ENCODE measurements at regions not wholly inside any gene's neighbourhood (a gene's known extent, or its start where the extent isn't known, plus 50 kb on each side); places are given as distances from the start of the nearest gene placed in this dataset.

- no peak for DNase-seq
- Mint-ChIP-seq H3K27me3 (peaks cover 11% of the 10 kb centered on the region), H3K4me1 (no peaks in the 10 kb centered on the region), H3K4me3 (no peak overlapping the region), H3K27ac (no peak overlapping the region), H3K36me3 (ENCODE audit: low read depth) (no peaks in the 10 kb centered on the region), H3K9me3 (ENCODE audit: low read depth) (no peaks in the 10 kb centered on the region)
- CTCF ChIA-PET, result no interaction called here
- no peak for ATAC-seq
- POLR2A ChIA-PET, result no interaction called here
- intact Hi-C loops (cut with DNase I, micrococcal nuclease), result no loop called here
Observed at GRCh38 chr20:20894280-20894679, 181.8 kb upstream of the RALGAPA2 start.

- intact Hi-C loops (cut with DNase I, micrococcal nuclease), result no loop called here
- no peak for ATAC-seq
- Mint-ChIP-seq H3K4me3 (no peak overlapping the region), H3K9me3 (ENCODE audit: low read depth) (no peaks in the 10 kb centered on the region), H3K27ac (no peak overlapping the region), H3K27me3 (peaks cover 14% of the 10 kb centered on the region), H3K4me1 (no peaks in the 10 kb centered on the region), H3K36me3 (ENCODE audit: low read depth) (no peaks in the 10 kb centered on the region)
- POLR2A ChIA-PET, result no interaction called here
- CTCF ChIA-PET, result no interaction called here
- no peak for DNase-seq
Observed at GRCh38 chr20:20892328-20892727, 179.9 kb upstream of the RALGAPA2 start.

GRCh38 chr20:20890751-20891150, 178.3 kb upstream of the RALGAPA2 start:
- Mint-ChIP-seq H3K36me3 (ENCODE audit: low read depth) (no peaks in the 10 kb centered on the region), H3K4me1 (no peaks in the 10 kb centered on the region), H3K4me3 (no peak overlapping the region), H3K27me3 (peaks cover 15% of the 10 kb centered on the region), H3K9me3 (ENCODE audit: low read depth) (no peaks in the 10 kb centered on the region), H3K27ac (no peak overlapping the region)
- DNase-seq (no peak), ATAC-seq (no peak)
- CTCF ChIA-PET, result no interaction called here
- POLR2A ChIA-PET, result no interaction called here
- intact Hi-C loops (cut with DNase I, micrococcal nuclease), result no loop called here

- ChIA-PET POLR2A (no interaction called here), CTCF (interaction anchor here (0.7 kb wide), 1 partner anchor 26 kb away, joined by 3 read pairs; no protein-coding TSS in a partner anchor)
- Mint-ChIP-seq H3K9me3 (ENCODE audit: low read depth) (no peaks in the 10 kb centered on the region), H3K27ac (no peak overlapping the region), H3K4me3 (no peak overlapping the region), H3K27me3 (peaks cover 12% of the 10 kb centered on the region), H3K4me1 (no peaks in the 10 kb centered on the region), H3K36me3 (ENCODE audit: low read depth) (no peaks in the 10 kb centered on the region)
- DNase-seq, result no peak
- no peak for ATAC-seq
- intact Hi-C loops (cut with DNase I, micrococcal nuclease), result no loop called here
Observed at GRCh38 chr20:20888936-20889335, 176.5 kb upstream of the RALGAPA2 start.

GRCh38 chr20:20888266-20888656, 175.8 kb upstream of the RALGAPA2 start:
- ChIA-PET CTCF (interaction anchor here (0.7 to 1.0 kb wide), 2 partner anchors 11 to 25 kb away, joined by 3 read pairs; no protein-coding TSS in a partner anchor), POLR2A (no interaction called here)
- no peak for DNase-seq
- Mint-ChIP-seq H3K4me1 (no peaks in the 10 kb centered on the region), H3K9me3 (ENCODE audit: low read depth) (no peaks in the 10 kb centered on the region), H3K27me3 (peaks cover 14% of the 10 kb centered on the region), H3K4me3 (no peak overlapping the region), H3K36me3 (ENCODE audit: low read depth) (no peaks in the 10 kb centered on the region), H3K27ac (no peak overlapping the region)
- ATAC-seq, result no peak
- intact Hi-C loops (cut with DNase I, micrococcal nuclease), result no loop called here

GRCh38 chr20:20887593-20888265, 175.3 kb upstream of the RALGAPA2 start:
- H3K36me3 Mint-ChIP-seq (ENCODE audit: low read depth), result no peaks in the 10 kb centered on the region
- no peak overlapping the region for H3K4me3 Mint-ChIP-seq
- CTCF ChIA-PET, result interaction anchor here (1.0 kb wide), 1 partner anchor 10 kb away, joined by 3 read pairs; no protein-coding TSS in a partner anchor
- H3K9me3 Mint-ChIP-seq (ENCODE audit: low read depth), result no peaks in the 10 kb centered on the region
- peaks cover 14% of the 10 kb centered on the region for H3K27me3 Mint-ChIP-seq
- no peak overlapping the region for H3K27ac Mint-ChIP-seq
- POLR2A ChIA-PET, result no interaction called here
- no peak for ATAC-seq
- DNase-seq, result no peak
- H3K4me1 Mint-ChIP-seq, result no peaks in the 10 kb centered on the region
- intact Hi-C loops (cut with DNase I, micrococcal nuclease), result no loop called here

- ATAC-seq, result no peak
- no peaks in the 10 kb centered on the region for H3K9me3 Mint-ChIP-seq (ENCODE audit: low read depth)
- no peaks in the 10 kb centered on the region for H3K36me3 Mint-ChIP-seq (ENCODE audit: low read depth)
- CTCF ChIA-PET, result no interaction called here
- intact Hi-C loops (cut with DNase I, micrococcal nuclease), result no loop called here
- POLR2A ChIA-PET, result no interaction called here
- no peak for DNase-seq
- H3K27me3 Mint-ChIP-seq, result peaks cover 7% of the 10 kb centered on the region
- no peaks in the 10 kb centered on the region for H3K4me1 Mint-ChIP-seq
- H3K27ac Mint-ChIP-seq, result no peak overlapping the region
- no peak overlapping the region for H3K4me3 Mint-ChIP-seq
Observed at GRCh38 chr20:20881808-20882207, 169.4 kb upstream of the RALGAPA2 start.

GRCh38 chr20:20877079-20877478, 164.6 kb upstream of the RALGAPA2 start:
- H3K27ac Mint-ChIP-seq, result no peak overlapping the region
- intact Hi-C loops (cut with DNase I, micrococcal nuclease), result no loop called here
- no peaks in the 10 kb centered on the region for H3K4me1 Mint-ChIP-seq
- H3K36me3 Mint-ChIP-seq (ENCODE audit: low read depth), result no peaks in the 10 kb centered on the region
- H3K27me3 Mint-ChIP-seq, result peaks cover 12% of the 10 kb centered on the region
- DNase-seq (no peak), ATAC-seq (no peak)
- ChIA-PET POLR2A (no interaction called here), CTCF (interaction anchor here (0.7 to 1.5 kb wide), 4 partner anchors 9 to 352 kb away, joined by 3 to 4 read pairs (median 3); no protein-coding TSS in a partner anchor)
- H3K9me3 Mint-ChIP-seq (ENCODE audit: low read depth), result no peaks in the 10 kb centered on the region
- no peak overlapping the region for H3K4me3 Mint-ChIP-seq

GRCh38 chr20:20875716-20876115, 163.3 kb upstream of the RALGAPA2 start:
- Mint-ChIP-seq H3K9me3 (ENCODE audit: low read depth) (no peaks in the 10 kb centered on the region), H3K4me1 (no peaks in the 10 kb centered on the region), H3K27me3 (peaks cover 15% of the 10 kb centered on the region), H3K4me3 (no peak overlapping the region), H3K27ac (no peak overlapping the region), H3K36me3 (ENCODE audit: low read depth) (no peaks in the 10 kb centered on the region)
- ATAC-seq (no peak), DNase-seq (no peak)
- CTCF ChIA-PET, result interaction anchor here (0.6 to 1.6 kb wide), 2 partner anchors 15 to 1041 kb away, joined by 3 to 8 read pairs; no protein-coding TSS in a partner anchor
- POLR2A ChIA-PET, result interaction anchor here (0.6 kb wide), 1 partner anchor 551 kb away, joined by 3 read pairs; no protein-coding TSS in a partner anchor
- intact Hi-C loops (cut with DNase I, micrococcal nuclease), result no loop called here

- H3K27ac Mint-ChIP-seq, result no peak overlapping the region
- H3K4me1 Mint-ChIP-seq, result no peaks in the 10 kb centered on the region
- H3K27me3 Mint-ChIP-seq, result peaks cover 13% of the 10 kb centered on the region
- no peak for ATAC-seq
- H3K4me3 Mint-ChIP-seq, result no peak overlapping the region
- DNase-seq, result no peak
- ChIA-PET POLR2A (no interaction called here), CTCF (interaction anchor here (0.7 to 0.9 kb wide), 2 partner anchors 11 to 35 kb away, joined by 3 to 4 read pairs; no protein-coding TSS in a partner anchor)
- H3K36me3 Mint-ChIP-seq (ENCODE audit: low read depth), result no peaks in the 10 kb centered on the region
- intact Hi-C loops (cut with DNase I, micrococcal nuclease), result no loop called here
- no peaks in the 10 kb centered on the region for H3K9me3 Mint-ChIP-seq (ENCODE audit: low read depth)
Observed at GRCh38 chr20:20872428-20872827, 160.0 kb upstream of the RALGAPA2 start.

- Mint-ChIP-seq H3K9me3 (ENCODE audit: low read depth) (no peaks in the 10 kb centered on the region), H3K36me3 (ENCODE audit: low read depth) (no peaks in the 10 kb centered on the region), H3K27ac (no peak overlapping the region), H3K4me1 (no peaks in the 10 kb centered on the region), H3K4me3 (no peak overlapping the region), H3K27me3 (peaks cover 13% of the 10 kb centered on the region)
- intact Hi-C loops (cut with DNase I, micrococcal nuclease), result no loop called here
- POLR2A ChIA-PET, result no interaction called here
- CTCF ChIA-PET, result no interaction called here
- ATAC-seq, result no peak
- no peak for DNase-seq
Observed at GRCh38 chr20:20869161-20869775, 156.8 kb upstream of the RALGAPA2 start.

All from activated CD4-positive, alpha-beta T cell treated with anti-CD3 and anti-CD28 coated beads for 36 hours (primary cell).